ENCODE measurements at regions not wholly inside any gene's neighbourhood (a gene's known extent, or its start where the extent isn't known, plus 50 kb on each side); places are given as distances from the start of the nearest gene placed in this dataset.

- TF ChIP-seq, protein P1, sequence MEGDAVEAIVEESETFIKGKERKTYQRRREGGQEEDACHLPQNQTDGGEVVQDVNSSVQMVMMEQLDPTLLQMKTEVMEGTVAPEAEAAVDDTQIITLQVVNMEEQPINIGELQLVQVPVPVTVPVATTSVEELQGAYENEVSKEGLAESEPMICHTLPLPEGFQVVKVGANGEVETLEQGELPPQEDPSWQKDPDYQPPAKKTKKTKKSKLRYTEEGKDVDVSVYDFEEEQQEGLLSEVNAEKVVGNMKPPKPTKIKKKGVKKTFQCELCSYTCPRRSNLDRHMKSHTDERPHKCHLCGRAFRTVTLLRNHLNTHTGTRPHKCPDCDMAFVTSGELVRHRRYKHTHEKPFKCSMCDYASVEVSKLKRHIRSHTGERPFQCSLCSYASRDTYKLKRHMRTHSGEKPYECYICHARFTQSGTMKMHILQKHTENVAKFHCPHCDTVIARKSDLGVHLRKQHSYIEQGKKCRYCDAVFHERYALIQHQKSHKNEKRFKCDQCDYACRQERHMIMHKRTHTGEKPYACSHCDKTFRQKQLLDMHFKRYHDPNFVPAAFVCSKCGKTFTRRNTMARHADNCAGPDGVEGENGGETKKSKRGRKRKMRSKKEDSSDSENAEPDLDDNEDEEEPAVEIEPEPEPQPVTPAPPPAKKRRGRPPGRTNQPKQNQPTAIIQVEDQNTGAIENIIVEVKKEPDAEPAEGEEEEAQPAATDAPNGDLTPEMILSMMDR (conservative IDR thresholded peaks at IDR 0.05; ENCODE audit: low read depth, low read length): no peak
- H3K4me3 ChIP-seq (ENCODE audit: low read depth, low read length): no peak overlapping the region
- DNase-seq (ENCODE audit: low read depth): no peak
Observed at GRCh38 chr15:29376590-29376989, 107.0 kb upstream of the NSMCE3 start.

DNA sequence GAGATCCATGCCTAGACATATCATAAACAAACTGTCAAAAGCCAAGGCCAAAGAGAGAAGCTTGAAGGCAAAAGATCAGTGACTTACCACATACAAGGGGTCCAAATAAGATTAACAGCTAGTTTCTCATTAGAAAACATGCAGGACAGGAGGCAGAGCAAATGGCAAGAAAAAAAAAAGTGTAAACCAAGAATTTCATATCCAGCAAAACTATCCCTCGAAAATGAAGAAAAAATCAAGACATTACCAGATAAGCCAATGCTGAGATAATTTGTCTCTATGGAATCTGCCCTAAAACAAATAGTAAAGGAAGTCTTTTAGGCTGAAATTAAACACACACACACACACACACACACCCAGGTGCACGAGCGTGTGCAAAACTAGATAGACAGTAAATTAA, 99.6 kb upstream of the NSMCE3 start:
- TF ChIP-seq, protein P1 (conservative IDR thresholded peaks at IDR 0.05; ENCODE audit: low read depth, low read length): no peak
- no peak for DNase-seq (ENCODE audit: low read depth)
- no peak overlapping the region for H3K4me3 ChIP-seq (ENCODE audit: low read depth, low read length)

- peak; percentile 33 for DNase-seq (ENCODE audit: low read depth)
- TF ChIP-seq, protein P1 (conservative IDR thresholded peaks at IDR 0.05; ENCODE audit: low read depth, low read length): peak; percentile 37
- no peak overlapping the region for H3K4me3 ChIP-seq (ENCODE audit: low read depth, low read length)
Observed at GRCh38 chr15:29364426-29365078, 94.9 kb upstream of the NSMCE3 start.

DNA sequence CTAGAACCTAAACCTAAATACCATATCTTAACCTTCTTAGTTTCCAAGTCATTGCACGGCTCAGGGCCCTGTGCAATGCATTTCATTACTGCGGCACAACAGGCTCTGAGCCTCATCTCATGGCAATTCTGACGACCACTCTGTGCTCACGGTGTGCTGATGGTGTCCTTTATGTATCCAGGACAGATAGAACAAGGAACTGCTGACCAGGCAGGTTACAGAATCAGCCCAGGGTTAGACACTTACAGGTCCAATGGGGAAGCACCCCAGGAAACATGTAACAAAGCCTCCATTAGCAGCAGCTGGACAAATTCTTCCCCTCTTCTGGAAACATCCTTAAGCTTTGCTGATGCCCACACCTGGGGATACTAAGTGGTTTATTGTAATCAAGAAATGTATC, 91.9 kb upstream of the NSMCE3 start:
- no peak for DNase-seq (ENCODE audit: low read depth)
- TF ChIP-seq, protein P1 (conservative IDR thresholded peaks at IDR 0.05; ENCODE audit: low read depth, low read length): no peak
- no peak overlapping the region for H3K4me3 ChIP-seq (ENCODE audit: low read depth, low read length)

GRCh38 chr15:29360152-29360551, 90.5 kb upstream of the NSMCE3 start:
- no peak for DNase-seq (ENCODE audit: low read depth)
- H3K4me3 ChIP-seq (ENCODE audit: low read depth, low read length): no peak overlapping the region
- TF ChIP-seq, protein P1 (conservative IDR thresholded peaks at IDR 0.05; ENCODE audit: low read depth, low read length): no peak

DNA sequence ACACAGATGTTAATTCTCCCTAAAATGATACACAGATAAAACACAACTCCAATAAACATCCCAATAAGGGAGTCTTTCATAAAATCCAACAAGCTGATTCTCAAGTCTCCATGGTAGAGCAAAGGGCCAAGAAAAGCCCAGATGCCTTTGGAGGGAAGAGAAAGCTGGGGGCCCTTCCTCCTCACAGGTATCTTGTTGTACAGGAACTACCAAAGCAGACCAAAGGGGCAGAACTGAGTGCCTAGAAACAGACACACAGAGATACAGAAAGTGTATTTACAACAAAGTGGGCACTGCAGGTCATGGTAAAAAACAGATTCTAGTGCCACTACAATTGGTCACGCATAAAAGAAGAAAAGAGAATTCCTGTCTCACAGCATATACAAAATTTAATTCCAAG, 87.2 kb upstream of the NSMCE3 start:
- no peak overlapping the region for H3K4me3 ChIP-seq (ENCODE audit: low read depth, low read length)
- DNase-seq (ENCODE audit: low read depth): no peak
- TF ChIP-seq, protein P1 (conservative IDR thresholded peaks at IDR 0.05; ENCODE audit: low read depth, low read length): no peak

DNA sequence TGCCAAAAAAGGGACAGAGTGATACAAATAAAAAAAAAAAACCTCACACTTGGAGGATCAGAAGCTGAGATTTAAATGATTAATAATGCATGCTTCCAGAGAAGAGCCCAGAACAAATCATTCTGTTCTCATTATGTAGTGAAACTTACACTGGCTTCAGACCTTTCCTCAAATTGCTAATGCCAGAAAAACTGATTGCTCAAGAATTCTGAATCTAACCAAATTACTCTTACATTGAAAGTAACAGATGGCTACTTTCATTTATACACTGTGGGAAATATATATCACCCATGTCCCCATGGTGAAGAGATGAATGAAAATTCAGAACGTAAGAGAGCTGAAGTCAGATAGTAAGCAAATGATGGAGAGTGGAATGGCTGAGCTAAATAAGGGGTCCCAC, 85.9 kb upstream of the NSMCE3 start:
- TF ChIP-seq, protein P1 (conservative IDR thresholded peaks at IDR 0.05; ENCODE audit: low read depth, low read length): no peak
- no peak overlapping the region for H3K4me3 ChIP-seq (ENCODE audit: low read depth, low read length)
- DNase-seq (ENCODE audit: low read depth): no peak
